Astrocyte of the spinal cord (primary cell): ENCODE measurements at regions not wholly inside any gene's neighbourhood (a gene's known extent, or its start where the extent isn't known, plus 50 kb on each side); places are given as distances from the start of the nearest gene placed in this dataset.
"Not testable (repeated sequence)": the region's sequence is repeated elsewhere in the genome, so short reads cannot be mapped to it uniquely, and the experiment has no call there.

Experiments
- DNase-seq: peaks from one replicate; pipeline ENCODE4 v3.0.0; 2011; ENCODE audit warnings: low read depth, low spot score
- H3K4me3 ChIP-seq: 2 replicates; pipeline ENCODE4 v1.5.1; 2011; ENCODE audit warnings: low read depth, mild to moderate bottlenecking, low read length, moderate library complexity
- in situ Hi-C: cut with HindIII; loops from 2 replicates; pipeline ENCODE4 v1.10.0; 2017; ENCODE audit warnings: low sequenced_read_pairs
- TF ChIP-seq, protein P1 (sequence below): IDR thresholded peaks from 2 replicates; pipeline ENCODE4 v1.5.1; 2012; ENCODE audit warnings: low read depth, mild to moderate bottlenecking, low read length, inconsistent platforms

DNA sequence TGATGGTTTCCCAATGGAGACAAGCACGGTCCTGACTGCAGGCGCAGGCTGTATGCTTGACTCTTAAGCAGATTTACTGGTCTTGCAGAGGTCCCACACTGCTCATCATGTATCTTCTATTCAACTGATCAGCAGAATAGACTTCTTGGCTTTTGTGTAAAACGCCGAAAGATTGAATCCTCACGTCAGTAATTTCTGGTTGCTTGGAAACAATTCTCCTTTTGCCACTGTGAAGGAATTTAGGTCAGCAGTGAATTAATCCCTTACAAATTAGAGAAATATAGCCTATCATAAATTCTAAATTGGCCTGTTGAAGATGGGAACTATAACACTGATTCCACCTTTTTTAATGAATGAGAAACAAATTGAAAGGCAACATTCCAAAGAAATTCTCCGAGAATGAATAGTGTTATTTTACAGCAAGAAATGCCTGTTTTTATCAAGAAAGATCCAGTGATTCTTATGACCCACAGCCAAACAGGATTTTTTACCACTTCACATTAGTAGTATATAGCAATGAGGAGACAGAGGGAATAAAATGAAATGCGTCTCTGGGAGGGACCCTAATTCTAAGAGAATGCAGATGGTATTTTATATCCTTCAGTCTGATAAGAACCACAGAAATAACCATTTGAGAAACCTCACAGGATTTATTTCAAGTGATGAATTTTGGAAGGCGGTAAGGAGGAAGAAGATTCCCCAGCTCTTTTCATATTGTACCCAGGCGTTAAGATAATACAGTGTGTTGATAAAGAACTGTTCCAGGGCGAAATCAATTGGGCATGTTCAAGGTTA, 362.5 kb downstream of the RAB38 start:
- H3K4me3 ChIP-seq: no peak overlapping the region
- TF ChIP-seq, protein P1, sequence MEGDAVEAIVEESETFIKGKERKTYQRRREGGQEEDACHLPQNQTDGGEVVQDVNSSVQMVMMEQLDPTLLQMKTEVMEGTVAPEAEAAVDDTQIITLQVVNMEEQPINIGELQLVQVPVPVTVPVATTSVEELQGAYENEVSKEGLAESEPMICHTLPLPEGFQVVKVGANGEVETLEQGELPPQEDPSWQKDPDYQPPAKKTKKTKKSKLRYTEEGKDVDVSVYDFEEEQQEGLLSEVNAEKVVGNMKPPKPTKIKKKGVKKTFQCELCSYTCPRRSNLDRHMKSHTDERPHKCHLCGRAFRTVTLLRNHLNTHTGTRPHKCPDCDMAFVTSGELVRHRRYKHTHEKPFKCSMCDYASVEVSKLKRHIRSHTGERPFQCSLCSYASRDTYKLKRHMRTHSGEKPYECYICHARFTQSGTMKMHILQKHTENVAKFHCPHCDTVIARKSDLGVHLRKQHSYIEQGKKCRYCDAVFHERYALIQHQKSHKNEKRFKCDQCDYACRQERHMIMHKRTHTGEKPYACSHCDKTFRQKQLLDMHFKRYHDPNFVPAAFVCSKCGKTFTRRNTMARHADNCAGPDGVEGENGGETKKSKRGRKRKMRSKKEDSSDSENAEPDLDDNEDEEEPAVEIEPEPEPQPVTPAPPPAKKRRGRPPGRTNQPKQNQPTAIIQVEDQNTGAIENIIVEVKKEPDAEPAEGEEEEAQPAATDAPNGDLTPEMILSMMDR: no peak
- in situ Hi-C loops: no loop called here
- DNase-seq: no peak

DNA sequence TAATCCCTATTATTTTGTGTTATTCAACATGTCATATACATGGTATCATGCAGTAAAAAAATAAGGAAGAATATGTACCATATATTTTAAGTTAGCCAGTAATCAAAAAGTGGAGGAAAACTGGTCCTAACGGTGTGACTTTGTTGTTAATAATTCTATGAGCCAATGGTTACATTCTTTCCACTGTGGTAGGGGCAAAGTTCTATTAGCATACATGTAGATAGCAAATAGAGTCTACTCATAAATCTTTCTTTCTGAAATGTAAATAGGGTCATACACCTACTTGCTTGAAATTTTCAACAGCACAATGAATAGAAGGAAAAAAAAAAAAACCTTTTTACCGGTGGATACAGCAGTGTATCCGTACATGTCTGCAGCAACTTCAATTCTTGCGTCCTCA, 364.8 kb downstream of the RAB38 start:
- no peak overlapping the region for H3K4me3 ChIP-seq
- DNase-seq: no peak
- in situ Hi-C loops: no loop called here
- TF ChIP-seq, protein P1: no peak

DNA sequence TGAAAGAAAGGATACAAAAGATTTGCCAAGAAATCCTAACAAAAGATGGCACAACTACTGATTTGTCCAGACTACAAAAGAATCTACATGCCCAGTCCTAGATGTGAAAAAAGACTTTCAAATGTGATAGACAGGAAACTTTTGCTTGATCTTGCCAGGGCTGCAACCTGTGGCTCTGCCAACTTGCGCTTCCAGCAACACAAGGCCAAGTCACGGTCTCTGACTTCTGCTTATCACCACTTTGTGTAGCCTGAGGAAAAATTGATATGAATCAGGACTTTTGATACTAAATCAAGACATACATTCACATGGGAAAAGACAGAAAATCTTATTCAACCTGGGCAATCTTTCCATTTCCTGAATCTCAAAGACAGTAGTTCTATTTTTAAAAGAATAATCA, 366.0 kb downstream of the RAB38 start:
- DNase-seq: no peak
- in situ Hi-C loops: no loop called here
- TF ChIP-seq, protein P1: no peak
- H3K4me3 ChIP-seq: no peak overlapping the region

DNA sequence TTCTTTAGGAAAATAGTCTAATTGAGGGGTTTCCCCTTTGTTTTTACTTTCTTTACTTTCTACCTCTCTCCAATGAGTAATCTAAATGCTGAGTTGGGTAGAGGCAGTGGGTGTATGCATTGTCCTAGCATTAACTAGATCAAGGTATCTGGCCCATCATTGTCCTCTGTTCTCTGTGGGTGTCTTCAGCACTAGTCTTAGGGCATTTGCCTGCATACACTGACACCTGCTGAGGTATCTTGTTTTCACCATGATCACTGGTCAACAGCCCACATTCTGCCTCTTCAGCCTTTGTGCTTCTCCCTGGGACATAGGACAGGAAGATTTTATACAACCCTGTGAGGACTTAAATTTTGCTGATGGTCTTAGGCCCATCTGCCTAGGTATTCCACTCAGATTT, 371.1 kb downstream of the RAB38 start:
- no peak overlapping the region for H3K4me3 ChIP-seq
- in situ Hi-C loops: no loop called here
- TF ChIP-seq, protein P1: no peak
- no peak for DNase-seq

DNA sequence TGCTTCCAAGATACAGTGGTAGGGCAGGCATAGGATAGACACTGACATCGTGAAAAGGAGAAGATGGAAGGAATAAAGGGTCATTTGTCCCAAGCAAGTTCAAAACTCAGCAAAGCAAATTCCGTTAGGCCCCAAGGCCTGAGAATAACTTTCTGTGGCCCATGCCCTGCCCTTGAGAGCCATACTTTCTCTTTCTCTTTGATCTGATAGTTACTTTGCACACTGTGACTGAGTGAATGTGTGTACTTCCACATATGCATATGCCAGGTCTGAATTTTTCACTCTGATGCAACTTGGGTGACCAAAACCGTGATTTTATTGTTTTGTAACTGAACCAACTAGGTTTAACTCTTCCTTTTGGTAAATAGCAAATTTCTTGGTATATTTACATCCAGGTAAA, 371.5 kb downstream of the RAB38 start:
- DNase-seq: no peak
- in situ Hi-C loops: no loop called here
- TF ChIP-seq, protein P1: no peak

DNA sequence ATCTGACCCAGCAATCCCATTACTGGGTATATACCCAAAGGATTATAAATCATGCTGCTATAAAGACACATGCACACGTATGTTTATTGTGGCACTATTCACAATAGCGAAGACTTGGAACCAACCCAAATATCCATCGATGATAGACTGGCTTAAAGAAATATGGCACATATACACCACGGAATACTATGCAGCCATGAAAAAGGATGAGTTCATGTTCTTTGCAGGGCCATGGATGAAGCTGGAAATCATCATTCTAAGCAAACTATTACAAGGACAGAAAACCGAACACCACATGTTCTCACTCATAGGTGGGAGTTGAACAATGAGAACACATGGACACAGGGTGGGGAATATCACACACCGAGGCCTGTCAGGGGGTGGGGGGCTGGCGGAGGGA, 390.4 kb downstream of the RAB38 start:
- H3K4me3 ChIP-seq, in situ Hi-C loops, DNase-seq: not testable (repeated sequence)

More for the DNA sequence above, 371.5 kb downstream of the RAB38 start:
- H3K4me3 ChIP-seq: no peak overlapping the region

DNA sequence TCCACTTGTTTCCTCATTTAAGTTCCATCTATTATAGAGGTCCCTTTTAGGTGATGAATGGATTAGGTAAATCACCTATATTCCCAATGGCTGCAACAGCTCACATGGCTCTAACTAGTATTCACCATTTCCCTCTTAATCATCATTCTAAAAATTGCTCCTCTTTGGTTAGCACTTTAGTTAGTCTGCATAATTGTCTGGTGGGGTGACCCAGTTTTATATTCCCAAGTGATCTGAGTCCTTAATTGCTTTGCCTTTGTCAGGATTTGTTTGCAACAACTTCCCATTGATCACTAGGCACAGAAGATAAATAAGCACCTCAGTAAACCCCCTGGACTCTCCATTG, 395.2 kb downstream of the RAB38 start:
- TF ChIP-seq, protein P1: no peak
- in situ Hi-C loops: no loop called here
- no peak overlapping the region for H3K4me3 ChIP-seq
- no peak for DNase-seq
